GM18520 (cell line): ENCODE measurements at regions not wholly inside any gene's neighbourhood (a gene's known extent, or its start where the extent isn't known, plus 50 kb on each side); places are given as distances from the start of the nearest gene placed in this dataset.

Source experiments
- ATAC-seq: cut with Tn5 transposase; IDR thresholded peaks from one replicate; pipeline ENCODE4 v1.9.1; 2021; ENCODE audit not compliant: unreplicated experiment

DNA sequence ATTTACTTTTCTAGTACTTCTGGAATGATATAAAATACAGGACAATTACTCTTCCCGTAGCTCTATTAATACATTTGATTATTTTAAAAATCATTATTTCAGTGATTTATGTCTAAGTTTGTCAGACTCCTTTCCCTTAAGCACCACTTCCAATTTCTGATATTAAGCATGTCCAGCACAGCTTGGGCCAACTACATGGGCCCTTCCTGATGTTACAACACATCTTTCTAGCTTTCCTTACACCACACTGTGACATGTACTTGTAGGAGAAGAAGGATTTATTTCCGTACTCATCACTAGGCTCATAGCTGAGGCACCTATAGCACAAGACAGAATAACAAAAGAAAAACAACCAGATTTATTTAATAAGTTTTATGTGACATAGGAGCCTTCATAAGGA, 134.8 kb upstream of the HNRNPA3 start:
- no peak for ATAC-seq

DNA sequence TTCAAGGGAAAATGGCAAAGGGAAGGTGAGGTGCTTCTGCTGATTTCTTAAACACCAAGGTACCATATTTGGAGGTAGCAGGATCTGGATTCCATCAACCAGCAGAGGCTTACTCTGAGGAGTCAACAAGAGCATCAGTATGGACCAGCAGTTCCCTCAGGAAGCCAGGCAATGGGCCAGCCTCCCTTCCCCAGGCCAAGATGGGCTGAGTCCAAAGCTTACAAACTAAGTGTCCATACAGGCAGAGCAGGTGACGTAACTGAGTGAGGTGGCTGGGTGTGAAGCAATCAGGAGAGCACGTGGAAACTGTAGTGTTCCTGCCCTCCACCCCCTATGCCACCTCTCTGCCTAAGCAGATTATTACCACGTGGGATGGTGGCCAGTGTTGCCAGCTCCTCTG, 134.2 kb upstream of the HNRNPA3 start:
- no peak for ATAC-seq

DNA sequence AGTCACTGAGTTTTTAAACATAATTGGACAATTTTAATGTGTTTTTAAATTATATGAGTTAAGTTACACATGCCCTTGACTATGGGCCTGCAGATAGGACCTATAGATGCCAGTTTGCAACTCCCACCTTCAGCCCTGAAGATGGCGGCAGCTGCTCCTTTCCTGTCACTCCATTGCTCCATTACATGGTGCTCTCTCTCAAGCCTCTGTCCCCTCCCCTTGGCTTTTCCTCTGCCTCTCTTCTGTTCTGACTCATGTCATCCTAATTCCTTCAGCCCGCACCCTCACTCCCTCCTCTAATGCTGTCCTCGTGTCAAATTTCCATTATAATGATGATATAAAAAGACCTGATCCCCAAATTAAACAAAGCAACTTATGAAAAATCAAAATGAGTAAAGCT, 133.7 kb upstream of the HNRNPA3 start:
- ATAC-seq: no peak

DNA sequence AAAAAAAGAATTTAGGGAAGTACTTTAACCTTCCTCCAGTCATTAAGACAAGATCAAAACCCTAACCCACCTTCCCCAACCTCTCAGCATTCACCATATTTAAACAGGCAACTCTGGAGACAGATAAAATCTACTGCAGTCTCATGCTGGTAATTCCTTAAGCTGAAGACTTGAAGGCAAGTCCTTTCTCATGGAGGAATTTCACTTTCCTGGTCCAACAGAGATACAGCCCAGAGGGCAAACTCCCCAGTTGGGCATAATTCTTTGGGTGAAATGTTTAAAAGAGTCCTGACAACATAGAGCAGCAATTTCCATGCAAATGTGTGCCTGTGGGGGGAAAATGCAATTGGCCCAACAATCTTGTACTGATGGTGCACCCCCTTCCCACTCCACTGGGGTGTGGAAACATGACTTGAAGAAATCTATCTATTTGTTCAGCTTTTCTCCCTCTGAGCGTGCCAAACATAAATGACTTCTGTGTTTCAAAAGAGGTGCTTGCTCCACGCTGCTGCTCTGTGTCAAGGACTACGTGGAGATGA, 131.8 kb upstream of the HNRNPA3 start:
- no peak for ATAC-seq

DNA sequence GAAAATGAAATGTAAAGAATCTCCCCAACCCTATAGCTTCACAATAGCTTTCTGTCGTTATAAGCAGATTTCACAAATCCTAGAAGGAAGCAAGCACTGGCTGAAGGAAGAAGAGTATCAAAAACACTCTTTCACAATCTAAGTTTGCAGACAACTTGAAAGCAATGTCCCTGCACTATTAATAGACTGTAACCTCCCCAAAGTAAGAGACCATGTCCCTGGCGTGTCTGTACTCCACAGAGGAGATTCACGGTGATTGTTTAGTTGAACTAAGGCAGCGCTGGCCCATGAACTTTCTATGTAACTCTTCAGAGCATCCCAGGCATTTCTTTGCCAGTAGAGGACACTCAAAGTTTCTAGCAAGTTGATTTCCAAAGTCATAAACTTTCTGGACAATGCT, 128.0 kb upstream of the HNRNPA3 start:
- no peak for ATAC-seq

DNA sequence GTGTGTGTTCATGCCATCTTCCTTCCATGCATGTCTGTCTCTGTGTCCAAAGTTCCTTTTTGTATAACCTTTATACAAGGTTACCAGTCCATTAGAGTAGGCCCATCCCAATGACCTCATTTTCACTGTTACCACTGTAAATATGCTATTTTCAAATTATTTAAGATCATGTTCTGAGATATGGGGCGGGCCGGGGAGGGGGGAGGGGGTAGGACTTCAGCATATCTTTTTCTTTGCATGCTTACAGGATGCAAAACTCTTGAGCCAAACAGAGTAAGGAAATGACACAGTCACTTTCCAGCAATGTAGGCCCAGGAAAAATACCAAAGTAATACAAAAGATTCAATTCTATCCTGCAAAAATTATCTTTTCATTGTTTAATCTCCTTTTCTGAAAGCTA, 124.1 kb upstream of the HNRNPA3 start:
- ATAC-seq: no peak

DNA sequence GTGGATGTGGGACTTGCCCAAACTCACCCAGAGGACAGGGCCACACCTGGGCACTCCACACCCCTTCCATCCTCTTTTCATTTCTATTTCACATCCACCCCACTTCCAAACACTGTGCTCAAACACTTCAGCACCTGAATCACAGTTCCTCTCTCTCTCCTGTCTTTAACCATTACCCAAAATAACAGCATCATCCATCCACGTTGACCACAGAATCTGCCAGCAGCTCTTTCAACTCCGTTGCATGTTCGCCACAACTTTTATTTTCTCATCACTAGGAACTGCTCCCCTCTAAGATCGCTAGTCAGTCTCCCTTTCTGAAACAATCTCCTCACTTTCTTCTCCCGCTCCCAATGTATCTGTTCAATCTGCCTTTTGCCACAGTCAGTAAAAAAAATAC, 121.6 kb upstream of the HNRNPA3 start:
- ATAC-seq: no peak

DNA sequence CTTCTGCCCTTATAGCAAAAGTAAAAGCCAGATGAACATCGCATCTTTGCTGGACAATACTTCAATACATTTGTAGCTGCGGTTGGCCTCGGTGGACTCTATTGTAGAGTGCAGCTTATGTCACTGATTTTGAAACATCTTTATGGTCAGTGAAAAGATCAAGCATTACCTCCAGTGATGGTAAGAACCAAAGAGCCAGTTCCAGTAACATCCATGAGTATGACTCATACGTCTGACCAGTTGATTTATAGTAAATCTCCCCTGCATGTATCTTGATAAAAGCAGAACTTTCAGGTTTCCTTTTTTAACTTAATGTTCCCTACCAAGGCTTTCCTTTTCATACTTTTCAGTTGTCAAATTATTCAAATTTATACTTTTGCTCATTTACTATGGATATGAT, 119.2 kb upstream of the HNRNPA3 start:
- no peak for ATAC-seq

DNA sequence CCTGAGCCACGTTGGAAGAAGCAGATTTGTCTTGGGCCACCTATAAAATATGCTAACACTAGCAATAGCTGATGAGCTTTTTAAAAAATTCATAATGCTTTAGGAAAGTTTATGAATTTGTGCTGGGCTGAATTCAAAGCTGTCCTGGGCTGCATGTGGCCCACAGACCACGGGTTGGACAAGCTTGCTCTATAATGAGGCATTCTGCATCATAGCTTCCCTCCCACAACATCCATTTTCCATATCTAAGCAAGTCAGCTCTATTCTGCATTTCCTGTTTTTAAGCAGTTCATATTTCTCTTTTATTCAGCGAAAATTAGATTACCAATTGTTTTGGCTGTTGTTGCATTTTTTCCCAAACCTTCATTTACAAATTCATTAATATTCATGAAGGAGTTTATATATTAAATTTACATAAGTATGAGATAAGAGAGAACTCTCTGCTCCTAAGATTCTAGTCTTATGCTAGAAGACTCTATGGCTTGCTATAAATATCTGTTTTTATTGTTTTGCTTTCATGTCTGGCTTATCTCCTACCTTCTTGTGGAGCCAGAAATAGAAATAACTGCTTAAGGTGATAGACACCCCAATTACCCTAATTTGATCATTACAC, 114.5 kb upstream of the HNRNPA3 start:
- no peak for ATAC-seq

DNA sequence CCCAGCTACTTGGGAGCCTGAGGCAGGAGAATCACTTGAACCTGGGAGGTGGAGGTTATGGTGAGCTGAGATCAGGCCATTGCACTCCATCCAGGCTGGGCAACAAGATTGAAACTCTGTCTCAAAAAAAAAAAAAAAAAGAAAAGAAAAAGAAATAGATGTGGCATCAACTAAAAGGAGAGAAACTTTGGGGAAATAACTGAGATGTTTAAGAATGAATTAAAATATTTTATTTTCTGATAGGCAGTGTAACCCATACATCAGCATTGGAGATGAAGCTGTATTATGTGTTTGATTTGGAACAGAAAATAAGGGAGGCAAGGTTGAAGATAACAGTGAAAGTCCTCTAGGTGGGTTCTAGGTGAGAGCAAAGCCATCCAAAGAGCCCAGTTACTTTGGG, 110.7 kb upstream of the HNRNPA3 start:
- no peak for ATAC-seq

DNA sequence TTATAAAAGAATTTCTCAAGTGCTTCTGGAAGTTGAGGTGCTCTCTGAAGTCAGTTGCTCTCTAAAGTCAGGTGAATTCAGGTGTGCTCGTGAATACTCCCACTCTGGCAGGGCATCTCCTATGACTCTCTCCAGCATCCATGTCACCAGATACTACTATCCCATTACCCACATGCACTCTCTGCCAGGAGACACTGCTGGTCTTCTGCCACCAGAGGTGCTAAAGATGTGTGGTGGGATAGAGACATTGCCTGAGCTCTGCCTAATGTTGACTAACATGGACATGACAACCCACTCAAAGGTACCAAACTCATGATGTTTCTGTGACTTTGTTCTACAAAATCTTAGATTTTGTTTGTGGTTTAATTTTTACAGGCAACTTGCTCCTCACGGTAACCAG, 106.4 kb upstream of the HNRNPA3 start:
- no peak for ATAC-seq

DNA sequence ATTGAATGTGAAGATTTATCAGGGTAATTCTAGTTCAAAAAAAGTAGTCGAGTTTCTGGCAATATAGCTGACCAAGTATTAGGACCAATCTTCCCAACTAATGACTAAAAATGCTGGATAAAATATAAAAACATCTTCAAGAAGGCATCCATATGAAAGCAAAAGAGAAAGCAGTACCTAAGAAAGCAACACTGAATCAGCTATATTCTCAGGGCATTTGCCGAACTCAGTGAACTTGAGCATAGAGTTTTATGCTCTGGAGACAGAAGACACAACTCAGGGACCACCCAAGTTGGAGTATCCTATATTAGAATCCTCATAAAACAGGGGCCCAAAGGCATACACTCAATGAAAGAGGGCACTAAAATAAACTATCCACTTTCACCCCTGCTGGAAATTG, 103.7 kb upstream of the HNRNPA3 start:
- ATAC-seq: no peak

DNA sequence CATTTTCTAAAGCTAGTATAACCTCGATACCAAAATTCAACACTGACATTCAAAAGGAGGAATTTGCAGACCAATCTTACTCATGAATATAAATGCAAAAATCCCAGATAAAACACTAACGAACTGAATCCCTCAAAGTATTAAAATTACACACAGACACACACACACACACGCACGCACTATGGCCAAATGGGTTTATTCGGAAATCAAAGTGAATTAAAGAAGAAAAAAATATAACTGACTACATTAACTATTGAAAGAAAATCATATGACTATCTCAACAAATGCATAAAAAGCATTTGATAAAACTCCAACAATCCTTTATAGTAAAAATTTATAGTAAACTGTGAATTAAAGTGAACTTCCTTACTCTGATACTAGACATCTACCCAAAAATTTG, 97.9 kb upstream of the HNRNPA3 start:
- ATAC-seq: no peak

DNA sequence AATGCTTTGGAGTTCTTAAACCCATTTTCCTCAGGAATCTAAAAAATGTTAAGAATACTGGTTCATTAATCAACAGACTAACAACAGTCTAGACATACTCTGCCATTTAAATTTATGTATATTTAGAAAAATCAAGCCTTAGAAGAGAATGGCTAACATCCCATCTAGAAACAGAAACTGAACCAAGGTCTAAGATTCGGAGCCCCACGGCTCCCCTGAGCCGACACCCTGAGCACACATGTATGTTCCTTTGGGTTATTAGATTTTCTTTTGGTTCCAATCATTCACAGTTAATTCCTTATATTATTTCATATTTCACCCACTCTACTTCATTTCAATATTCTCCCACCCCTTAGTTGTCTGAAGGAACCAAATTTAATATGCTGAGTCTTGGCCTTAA, 94.8 kb upstream of the HNRNPA3 start:
- ATAC-seq: no peak

DNA sequence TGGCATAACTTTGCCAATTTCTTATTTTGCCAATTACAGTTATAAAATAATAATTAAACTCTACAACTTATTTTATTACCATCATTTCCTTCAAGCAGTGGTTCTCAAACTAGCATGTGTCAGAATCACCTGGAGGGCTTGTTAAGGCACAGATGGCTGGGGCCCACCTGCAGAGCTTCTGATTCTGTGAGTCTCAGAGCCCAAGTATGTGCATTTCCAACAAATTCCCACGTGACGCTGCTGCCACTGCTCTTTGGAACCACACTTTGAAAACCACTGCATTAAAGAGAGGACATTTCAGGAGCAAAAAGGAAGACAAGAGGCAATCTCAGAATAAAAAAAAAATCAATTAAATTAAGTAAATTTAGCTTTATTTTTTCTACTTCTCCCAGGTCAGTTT, 94.0 kb upstream of the HNRNPA3 start:
- no peak for ATAC-seq

DNA sequence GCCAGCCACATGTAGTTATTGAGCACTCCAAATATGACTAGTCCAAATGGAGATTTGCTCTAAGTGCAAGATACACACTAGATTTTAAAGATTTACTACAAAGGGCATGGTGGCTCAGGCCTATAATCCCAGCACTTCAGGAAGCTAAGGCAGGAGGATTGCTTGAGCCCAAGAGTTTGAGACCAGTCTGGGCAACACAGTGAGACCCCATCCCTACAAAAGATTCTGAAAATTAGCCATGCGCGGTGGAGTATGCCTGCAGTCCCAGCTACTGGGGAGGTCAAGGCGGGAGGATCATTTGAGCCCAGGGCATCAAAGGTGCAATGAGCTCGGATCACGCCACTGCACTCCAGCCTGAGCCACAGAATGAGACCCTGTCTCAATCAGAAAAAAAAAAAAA, 93.5 kb upstream of the HNRNPA3 start:
- ATAC-seq: no peak

DNA sequence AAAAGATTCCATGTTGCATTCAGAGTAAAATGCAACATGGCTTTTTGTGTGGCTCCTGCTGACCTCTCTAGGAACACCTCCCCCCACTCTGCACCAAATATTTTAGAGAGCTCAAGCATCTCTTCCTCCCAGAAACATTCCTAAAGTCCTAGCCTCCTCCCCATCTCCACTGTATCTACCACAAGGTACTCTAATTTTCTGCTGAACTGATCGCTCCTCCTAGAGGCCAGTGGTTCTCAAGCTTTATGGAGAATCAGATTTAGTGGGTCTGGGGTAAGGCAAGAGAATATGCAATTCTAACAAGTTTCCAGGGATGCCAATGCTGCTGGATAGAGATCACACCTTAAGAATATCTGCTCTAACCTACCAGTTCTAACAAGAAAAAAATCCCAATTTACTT, 89.5 kb upstream of the HNRNPA3 start:
- no peak for ATAC-seq

DNA sequence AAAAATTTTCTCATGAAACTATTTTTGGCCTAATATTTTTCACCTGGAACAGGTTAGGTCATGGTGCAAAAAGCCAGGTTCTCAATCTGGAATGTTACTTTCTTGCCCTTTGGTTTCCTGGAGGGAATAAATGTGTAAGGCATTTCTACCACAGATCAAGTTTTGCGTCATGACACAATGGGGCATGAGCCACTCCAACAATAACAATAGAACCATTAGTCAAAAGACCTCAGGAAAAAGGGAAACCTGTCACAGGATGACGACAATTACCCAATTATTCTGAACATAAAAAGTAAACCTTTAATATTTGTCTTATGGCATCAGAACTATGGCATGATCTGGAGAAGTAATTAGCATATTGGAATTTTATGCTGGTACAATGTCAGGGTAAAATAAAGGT, 88.2 kb upstream of the HNRNPA3 start:
- no peak for ATAC-seq

DNA sequence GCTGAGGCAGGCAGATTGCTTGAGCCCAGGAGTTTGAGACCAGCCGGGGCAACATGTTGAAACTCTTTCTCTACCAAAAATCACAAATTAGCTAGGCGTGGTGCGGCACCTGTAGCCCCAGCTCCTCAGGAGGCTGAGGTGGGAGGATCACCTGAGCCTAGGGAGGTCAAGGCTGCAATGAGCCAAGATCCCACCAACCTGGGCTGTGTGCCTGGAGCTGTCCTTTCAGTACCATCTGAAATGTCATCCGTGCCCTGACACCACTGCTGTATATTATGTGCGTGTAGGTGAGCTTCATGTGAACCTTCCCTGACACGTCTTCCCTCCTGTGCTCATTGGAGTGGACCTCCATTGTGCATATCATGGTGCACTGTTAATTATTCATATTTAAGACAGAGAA, 84.8 kb upstream of the HNRNPA3 start:
- ATAC-seq: no peak

DNA sequence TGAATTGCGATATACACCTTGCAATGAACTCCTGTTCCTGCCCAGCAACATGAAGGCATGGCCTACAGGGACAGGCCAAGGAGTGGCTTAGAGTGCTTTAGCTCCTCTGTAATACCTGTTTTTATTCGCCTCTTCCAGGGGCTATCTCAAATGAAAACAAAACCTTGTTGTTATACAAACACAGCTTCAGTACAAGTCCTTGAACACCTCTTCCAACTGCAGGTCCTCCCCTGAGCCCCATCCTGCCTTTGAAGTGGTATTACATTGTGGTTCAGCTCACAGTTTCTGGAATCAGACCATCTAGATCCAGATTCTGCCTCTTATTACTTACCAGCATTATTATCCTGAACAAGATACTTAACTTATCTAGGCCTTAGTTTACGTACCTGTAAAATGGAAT, 83.0 kb upstream of the HNRNPA3 start:
- no peak for ATAC-seq

DNA sequence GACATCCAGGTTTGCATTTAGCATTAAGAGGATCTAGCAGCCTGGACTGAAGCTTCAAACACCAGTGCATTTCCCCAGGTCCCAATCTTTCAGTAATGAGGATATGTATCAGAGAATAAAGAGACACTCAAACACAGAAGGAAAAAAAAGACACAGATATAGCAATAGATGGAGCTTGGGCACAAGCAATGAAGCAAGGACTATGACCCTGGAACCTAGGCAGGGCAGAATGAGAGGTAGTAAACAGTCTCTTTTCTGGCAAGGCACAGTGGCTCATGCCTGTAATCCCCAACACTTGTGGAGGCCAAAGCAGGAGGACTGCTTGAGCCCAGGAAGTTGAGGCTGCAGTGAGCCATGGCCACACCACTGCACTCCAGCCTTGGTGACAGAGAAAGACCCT, 80.7 kb upstream of the HNRNPA3 start:
- ATAC-seq: no peak

DNA sequence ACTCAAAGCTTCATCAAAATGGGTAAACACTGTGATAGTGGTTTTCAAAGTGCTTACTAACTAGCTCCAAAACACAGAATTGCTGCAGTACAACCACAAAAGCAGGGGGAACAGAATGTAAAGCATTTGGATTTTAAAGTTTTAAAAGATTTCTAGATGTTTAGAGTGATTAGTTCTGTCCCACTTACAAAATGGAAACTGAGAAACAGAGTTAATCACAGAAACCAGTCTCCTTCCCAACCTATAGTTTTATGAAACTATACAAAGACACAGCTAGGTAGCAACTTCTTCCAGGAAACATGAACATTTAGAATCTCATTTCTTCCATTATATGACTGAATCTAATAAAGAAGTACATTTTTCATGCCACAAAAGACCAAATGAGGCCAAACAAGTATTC, 73.8 kb upstream of the HNRNPA3 start:
- no peak for ATAC-seq

DNA sequence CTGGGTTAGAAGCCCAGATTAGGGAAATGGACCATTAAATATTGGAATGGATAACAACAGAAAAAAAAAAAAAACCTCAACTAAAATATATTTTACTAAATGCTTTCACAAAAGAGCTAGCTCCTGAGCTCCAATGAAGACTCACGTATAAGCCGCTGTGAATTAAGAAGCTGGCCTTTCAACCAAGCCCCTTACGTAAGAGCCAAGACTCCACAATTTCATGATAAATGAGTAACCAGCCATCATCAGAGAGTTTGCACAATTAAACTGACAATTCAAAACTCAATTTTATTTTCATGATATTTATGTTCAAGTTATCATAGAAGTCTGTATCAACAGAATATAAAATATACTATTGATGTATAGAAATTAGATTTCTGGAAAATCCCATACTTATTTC, 70.7 kb upstream of the HNRNPA3 start:
- ATAC-seq: no peak

DNA sequence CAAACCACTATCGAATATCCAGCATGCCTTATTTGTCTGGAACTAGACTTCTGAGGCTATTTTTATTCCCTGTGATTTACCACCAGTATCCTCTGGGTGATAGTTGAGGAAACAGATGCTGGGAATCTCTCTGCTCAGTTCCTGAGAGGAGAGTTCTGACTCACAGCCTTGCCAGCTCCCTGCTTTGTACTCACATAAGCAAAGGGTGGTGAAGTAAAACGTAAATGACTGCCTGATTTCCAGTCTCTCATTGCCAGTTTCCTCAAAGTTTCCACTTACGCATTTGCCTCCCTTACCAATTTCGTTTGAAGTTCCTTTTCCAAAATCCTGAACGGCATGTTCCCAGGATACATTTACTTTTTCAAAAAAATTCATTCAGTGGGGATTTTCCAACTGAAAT, 69.2 kb upstream of the HNRNPA3 start:
- ATAC-seq: no peak
